Upper lobe of left lung (tissue), 4 donors: ENCODE measurements at regions not wholly inside any gene's neighbourhood (a gene's known extent, or its start where the extent isn't known, plus 50 kb on each side); places are given as distances from the start of the nearest gene placed in this dataset.

Experiments
- CTCF ChIP-seq, 6 experiments: fragments of 450-650 bp in 4 of 6; fragments of 200-600 bp in 2 of 6; sonication (generic) in 2 of 6; IDR thresholded peaks; one replicate each; pipeline ENCODE4 v1.5.1; 2016 to 2019; ENCODE audit warnings: antibody characterized with exemption in 6 of 6
- POLR2AphosphoS5 ChIP-seq, 2 donors: sonication (generic); formaldehyde crosslinking; IDR thresholded peaks; one replicate each; pipeline ENCODE4 v1.5.1; 2017; ENCODE audit warnings: antibody characterized with exemption in 2 of 2

GRCh38 chr18:73897517-73897916 is 250.1 kb downstream of the FBXO15 start:
- TF ChIP-seq CTCF (IDR thresholded peaks at IDR 0.05) (no peak), POLR2AphosphoS5 (IDR thresholded peaks at IDR 0.05) (no peak)
